Nephron progenitor cell (in vitro differentiated cells): ENCODE measurements at regions not wholly inside any gene's neighbourhood (a gene's known extent, or its start where the extent isn't known, plus 50 kb on each side); places are given as distances from the start of the nearest gene placed in this dataset.

Experiments
- DNase-seq: peaks from one replicate; pipeline ENCODE4 v3.0.0; 2021
- H3K27ac Mint-ChIP-seq: 2 replicates; pipeline ENCODE4 v1.8.0; 2021; ENCODE audit warnings: mild to moderate bottlenecking, moderate library complexity, mixed read lengths
- H3K27me3 Mint-ChIP-seq: 2 replicates; pipeline ENCODE4 v1.8.0; 2021; ENCODE audit warnings: mild to moderate bottlenecking, low read depth, mixed read lengths; ENCODE audit not compliant: poor library complexity
- H3K36me3 Mint-ChIP-seq: 2 replicates; pipeline ENCODE4 v1.8.0; 2021; ENCODE audit warnings: low read depth, mixed read lengths
- H3K4me1 Mint-ChIP-seq: 2 replicates; pipeline ENCODE4 v1.8.0; 2021; ENCODE audit warnings: mixed read lengths
- H3K4me3 Mint-ChIP-seq: 2 replicates; pipeline ENCODE4 v1.8.0; 2021; ENCODE audit warnings: mild to moderate bottlenecking, moderate library complexity, mixed read lengths
- H3K9me3 Mint-ChIP-seq: 2 replicates; pipeline ENCODE4 v1.8.0; 2021; ENCODE audit warnings: mild to moderate bottlenecking, moderate library complexity, mixed read lengths
- CTCF ChIP-seq: fragments of 200-600 bp; sonication (generic); IDR thresholded peaks from 2 replicates; pipeline ENCODE4 v1.5.0; 2021; ENCODE audit warnings: antibody characterized with exemption

- no peak overlapping the region for H3K27ac Mint-ChIP-seq
- peaks cover 4% of the 10 kb centered on the region for H3K27me3 Mint-ChIP-seq
- no peaks in the 10 kb centered on the region for H3K36me3 Mint-ChIP-seq
- TF ChIP-seq CTCF, result no peak
- H3K4me3 Mint-ChIP-seq, result no peak overlapping the region
- no peak for DNase-seq
- no peaks in the 10 kb centered on the region for H3K9me3 Mint-ChIP-seq
- H3K4me1 Mint-ChIP-seq, result peaks cover 24% of the 10 kb centered on the region
Observed at GRCh38 chr14:50055461-50056228, 60.7 kb downstream of the VCPKMT start.

GRCh38 chr14:50056435-50056834, 59.9 kb downstream of the VCPKMT start:
- H3K27me3 Mint-ChIP-seq, result no peaks in the 10 kb centered on the region
- H3K4me1 Mint-ChIP-seq, result peaks cover 32% of the 10 kb centered on the region

GRCh38 chr14:50057331-50057730, 59.0 kb downstream of the VCPKMT start:
- Mint-ChIP-seq H3K27ac (no peak overlapping the region), H3K4me1 (peaks cover 41% of the 10 kb centered on the region), H3K36me3 (no peaks in the 10 kb centered on the region), H3K9me3 (no peaks in the 10 kb centered on the region), H3K27me3 (no peaks in the 10 kb centered on the region), H3K4me3 (no peak overlapping the region)
- no peak for TF ChIP-seq CTCF
- no peak for DNase-seq

More at GRCh38 chr14:50056435-50056834, 59.9 kb downstream of the VCPKMT start:
- Mint-ChIP-seq H3K27ac (peak overlapping the region; percentile 32), H3K36me3 (no peaks in the 10 kb centered on the region), H3K4me3 (no peak overlapping the region), H3K9me3 (no peaks in the 10 kb centered on the region)
- DNase-seq, result no peak
- no peak for TF ChIP-seq CTCF

GRCh38 chr14:50058113-50058512, 58.3 kb downstream of the VCPKMT start:
- Mint-ChIP-seq H3K27me3 (no peaks in the 10 kb centered on the region), H3K27ac (no peak overlapping the region), H3K4me1 (peaks cover 49% of the 10 kb centered on the region), H3K4me3 (no peak overlapping the region), H3K9me3 (no peaks in the 10 kb centered on the region), H3K36me3 (no peaks in the 10 kb centered on the region)
- no peak for TF ChIP-seq CTCF
- no peak for DNase-seq
